GM12892 (cell line): ENCODE measurements at regions not wholly inside any gene's neighbourhood (a gene's known extent, or its start where the extent isn't known, plus 50 kb on each side); places are given as distances from the start of the nearest gene placed in this dataset.

Source experiments
- DNase-seq: peaks from one replicate; pipeline ENCODE4 v3.0.0; 2011; ENCODE audit not compliant: insufficient read length
- FAIRE-seq: peaks from 2 replicates; lab custom pipeline; 2011; peaks lifted over from hg19 to GRCh38; lab: Jason Lieb, UNC
- POLR2A ChIP-seq: IDR thresholded peaks from 2 replicates; pipeline ENCODE4 v1.6.1; 2011; ENCODE audit warnings: low read depth, low read length, control low read depth
- POLR2AphosphoS5 ChIP-seq: IDR thresholded peaks from 2 replicates; pipeline ENCODE4 v1.6.1; 2011; ENCODE audit warnings: low read depth, low read length, control low read depth
- TAF1 ChIP-seq: IDR thresholded peaks from 2 replicates; pipeline ENCODE4 v1.6.1; 2011; ENCODE audit warnings: low read depth, mild to moderate bottlenecking, control low read depth, low read length, borderline replicate concordance

- TF ChIP-seq POLR2A (no peak), POLR2AphosphoS5 (no peak), TAF1 (no peak)
- FAIRE-seq (no peak), DNase-seq (no peak)
Observed at GRCh38 chr15:69804786-69805185, 292.9 kb downstream of the TLE3 start.

- no peak for DNase-seq
- FAIRE-seq: no peak
- TF ChIP-seq POLR2AphosphoS5 (no peak), POLR2A (no peak), TAF1 (no peak)
Observed at GRCh38 chr15:69805248-69805953, 292.3 kb downstream of the TLE3 start.

- DNase-seq: no peak
- TF ChIP-seq POLR2A: no peak
- no peak for TF ChIP-seq POLR2AphosphoS5
- TF ChIP-seq TAF1: no peak
- FAIRE-seq: no peak
Observed at GRCh38 chr15:69806287-69806915, 291.3 kb downstream of the TLE3 start.

GRCh38 chr15:69807721-69808120 is 290.0 kb downstream of the TLE3 start:
- TF ChIP-seq POLR2A: no peak
- no peak for TF ChIP-seq TAF1
- no peak for TF ChIP-seq POLR2AphosphoS5
- no peak for FAIRE-seq
- no peak for DNase-seq

GRCh38 chr15:69808756-69809155 is 289.0 kb downstream of the TLE3 start:
- FAIRE-seq (no peak), DNase-seq (no peak)
- no peak for TF ChIP-seq POLR2AphosphoS5
- no peak for TF ChIP-seq POLR2A
- no peak for TF ChIP-seq TAF1

GRCh38 chr15:69809421-69809820 is 288.3 kb downstream of the TLE3 start:
- FAIRE-seq (no peak), DNase-seq (no peak)
- TF ChIP-seq POLR2AphosphoS5: no peak
- no peak for TF ChIP-seq POLR2A
- TF ChIP-seq TAF1: no peak

GRCh38 chr15:69810431-69811354 is 287.0 kb downstream of the TLE3 start:
- no peak for FAIRE-seq
- no peak for DNase-seq
- no peak for TF ChIP-seq POLR2AphosphoS5
- TF ChIP-seq TAF1: no peak
- no peak for TF ChIP-seq POLR2A

- DNase-seq (no peak), FAIRE-seq (no peak)
- TF ChIP-seq POLR2A (no peak), TAF1 (no peak), POLR2AphosphoS5 (no peak)
Observed at GRCh38 chr15:69812861-69813261, 284.9 kb downstream of the TLE3 start.

- FAIRE-seq (no peak), DNase-seq (no peak)
- TF ChIP-seq POLR2AphosphoS5: no peak
- TF ChIP-seq POLR2A: no peak
- no peak for TF ChIP-seq TAF1
Observed at GRCh38 chr15:69813881-69814280, 283.8 kb downstream of the TLE3 start.

GRCh38 chr15:69814932-69815331 is 282.8 kb downstream of the TLE3 start:
- no peak for FAIRE-seq
- TF ChIP-seq TAF1: no peak

GRCh38 chr15:69815793-69816192 is 281.9 kb downstream of the TLE3 start:
- DNase-seq: no peak
- FAIRE-seq: no peak
- TF ChIP-seq POLR2AphosphoS5: no peak
- TF ChIP-seq TAF1: no peak
- TF ChIP-seq POLR2A: no peak

More at GRCh38 chr15:69814932-69815331, 282.8 kb downstream of the TLE3 start:
- DNase-seq: no peak

GRCh38 chr15:69816522-69816921 is 281.2 kb downstream of the TLE3 start:
- no peak for FAIRE-seq
- no peak for TF ChIP-seq POLR2AphosphoS5
- no peak for TF ChIP-seq TAF1
- TF ChIP-seq POLR2A: no peak
- no peak for DNase-seq
